Stomach (tissue), 4 donors: ENCODE measurements at regions not wholly inside any gene's neighbourhood (a gene's known extent, or its start where the extent isn't known, plus 50 kb on each side); places are given as distances from the start of the nearest gene placed in this dataset.

ENCODE experiments used
- CTCF ChIP-seq, 7 experiments: fragments of 450-650 bp in 4 of 7; fragments of 200-600 bp in 3 of 7; sonication (generic) in 3 of 7; IDR thresholded peaks; one replicate each; pipeline ENCODE4 v1.5.1; 2016 to 2019; ENCODE audit warnings: antibody characterized with exemption in 7 of 7, control low read depth in 2 of 7, mild to moderate bottlenecking in 1 of 7
- POLR2A ChIP-seq, 4 donors: fragments of 450-650 bp; IDR thresholded peaks; one replicate each; pipeline ENCODE4 v1.6.1; 2016; ENCODE audit warnings: antibody characterized with exemption in 4 of 4, control low read depth in 2 of 4, mild to moderate bottlenecking in 1 of 4, moderate library complexity in 1 of 4

- no peak for TF ChIP-seq CTCF (IDR thresholded peaks at IDR 0.05)
- TF ChIP-seq POLR2A (IDR thresholded peaks at IDR 0.05), result no peak
These were observed 248.5 kb downstream of the IPO8 start for GRCh38 chr12:30447061-30447750.
